HepG2 (cell line): ENCODE measurements at regions not wholly inside any gene's neighbourhood (a gene's known extent, or its start where the extent isn't known, plus 50 kb on each side); places are given as distances from the start of the nearest gene placed in this dataset.

Experiments
- ATAC-seq: fragments of 200-7000 bp; cut with Tn5 transposase; 3 replicates; pipeline ENCODE4 v1.9.1; 2020; ENCODE audit warnings: mild to moderate bottlenecking, moderate library complexity
- BruUV-seq: library from RNA; stranded (reverse); fragments of 400-500 nt; replicated peaks from 2 replicates; lab custom pipeline; 2021; lab: Mats Ljungman, UMichigan
- CTCF ChIA-PET: fragments of 300-600 bp; formaldehyde crosslinking; extraction: SDS; loops from one replicate; lab custom pipeline; 2021; ENCODE audit warnings: low total read pairs, inconsistent platforms, low intra/inter-chr PET ratio; lab: Yijun Ruan, JAX
- POLR2A ChIA-PET: fragments of 350-600 bp; sonication (Branson Sonifier 250); formaldehyde crosslinking; loops from one replicate; lab custom pipeline; 2020; ENCODE audit warnings: antibody characterized with exemption, inconsistent platforms; lab: Yijun Ruan, JAX
- DNase-seq: peaks from one replicate; pipeline ENCODE4 v3.0.0-alpha.2; 2015; ENCODE audit warnings: low spot score
- FAIRE-seq: peaks from 3 replicates; lab custom pipeline; 2011; peaks lifted over from hg19 to GRCh38; lab: Jason Lieb, UNC
- H2AFZ ChIP-seq: one replicate; pipeline ENCODE4 v1.6.1; 2011; ENCODE audit warnings: low read length, inconsistent platforms
- H3K27ac ChIP-seq: fragments of 300-600 bp; 3 replicates; pipeline ENCODE4 v1.8.0; 2011; ENCODE audit warnings: mixed run types, mild to moderate bottlenecking, mixed read lengths, low read length, inconsistent platforms; ENCODE audit not compliant: insufficient read depth; ENCODE audit errors: extremely low read length
- H3K27me3 ChIP-seq, 2 experiments: fragments of 200-600 bp in 1 of 2; 2 replicates in 1 of 2; 3 replicates in 1 of 2; pipeline versions ENCODE4 v1.6.0 to v1.8.0; 2011; ENCODE audit warnings: low read length in 2 of 2, mild to moderate bottlenecking in 2 of 2, moderate library complexity in 2 of 2, inconsistent platforms in 1 of 2; ENCODE audit not compliant: insufficient read depth in 2 of 2, control insufficient read depth in 1 of 2
- H3K36me3 ChIP-seq, 2 experiments: fragments of 200-600 bp in 1 of 2; replicated peaks in 1 of 2; 2 replicates in 1 of 2; 3 replicates in 1 of 2; pipeline versions ENCODE4 v1.5.1 to v1.8.0; 2011; ENCODE audit warnings: low read length in 2 of 2, inconsistent platforms in 1 of 2; ENCODE audit not compliant: insufficient read depth in 2 of 2, control insufficient read depth in 1 of 2
- H3K4me1 ChIP-seq: 2 replicates; pipeline ENCODE4 v1.5.1; 2012; ENCODE audit warnings: low read length, inconsistent platforms; ENCODE audit not compliant: insufficient read depth
- H3K4me2 ChIP-seq: 2 replicates; pipeline ENCODE4 v1.6.0; 2011; ENCODE audit warnings: low read depth, low read length, inconsistent platforms
- H3K4me3 ChIP-seq, 3 experiments: fragments of 200-600 bp in 1 of 3; sonication (generic), shearing (Covaris generic) in 1 of 3; replicated peaks in 1 of 3; 2 replicates each; pipeline ENCODE4 v1.5.1; 2011 to 2016; ENCODE audit warnings: low read length in 3 of 3, inconsistent platforms in 2 of 3, low read depth in 2 of 3, mild to moderate bottlenecking in 2 of 3, control low read depth in 1 of 3, mixed read lengths in 1 of 3; ENCODE audit not compliant: insufficient read depth in 1 of 3
- H3K79me2 ChIP-seq: one replicate; pipeline ENCODE4 v1.6.1; 2011; ENCODE audit warnings: low read length, inconsistent platforms; ENCODE audit not compliant: insufficient read depth
- H3K9ac ChIP-seq: 2 replicates; pipeline ENCODE4 v1.6.0; 2011; ENCODE audit warnings: mild to moderate bottlenecking, low read depth, low read length, inconsistent platforms; ENCODE audit not compliant: insufficient read depth
- H3K9me3 ChIP-seq: 2 replicates; pipeline ENCODE4 v1.5.1; 2012; ENCODE audit warnings: mild to moderate bottlenecking, low read length
- H4K20me1 ChIP-seq: 2 replicates; pipeline ENCODE4 v1.6.0; 2011; ENCODE audit warnings: inconsistent platforms, mild to moderate bottlenecking, low read length, moderate library complexity; ENCODE audit not compliant: insufficient read depth
- CEBPG ChIP-seq: IDR thresholded peaks from 2 replicates; pipeline ENCODE4 v1.6.1; 2016
- HES4 ChIP-seq: sonication (generic); formaldehyde crosslinking; IDR thresholded peaks from 2 replicates; pipeline ENCODE4 v1.9.0; 2021; ENCODE audit warnings: mild to moderate bottlenecking, missing genetic modification reagents, borderline replicate concordance
- MAFK ChIP-seq, 2 experiments: IDR thresholded peaks in 1 of 2; conservative IDR thresholded peaks in 1 of 2; 2 replicates each; pipeline ENCODE4 v1.6.1; 2011; ENCODE audit warnings: improper control_type of control experiment in 2 of 2, low read length in 2 of 2
- MAZ ChIP-seq, 2 experiments: sonication (generic) in 1 of 2; formaldehyde crosslinking in 1 of 2; IDR thresholded peaks; 2 replicates each; pipeline versions ENCODE4 v1.5.0 to v1.6.1; 2012 to 2020; ENCODE audit warnings: low read depth in 2 of 2, mild to moderate bottlenecking in 2 of 2, borderline replicate concordance in 1 of 2, improper control_type of control experiment in 1 of 2, low read length in 1 of 2, missing genetic modification reagents in 1 of 2, moderate library complexity in 1 of 2
- SRY ChIP-seq: sonication (generic); formaldehyde crosslinking; IDR thresholded peaks from 2 replicates; pipeline ENCODE4 v1.8.0; 2022; ENCODE audit warnings: mild to moderate bottlenecking, missing genetic modification reagents
- STAG1 ChIP-seq: sonication (generic); formaldehyde crosslinking; IDR thresholded peaks from 2 replicates; pipeline ENCODE4 v1.4.0; 2020; ENCODE audit warnings: missing genetic modification reagents
- ZNF337 ChIP-seq: sonication (generic); formaldehyde crosslinking; IDR thresholded peaks from 2 replicates; pipeline ENCODE4 v1.5.1; 2020; ENCODE audit warnings: missing genetic modification reagents, low read depth, mild to moderate bottlenecking, borderline replicate concordance
- ZNF543 ChIP-seq: sonication (generic); formaldehyde crosslinking; IDR thresholded peaks from 2 replicates; pipeline ENCODE4 v1.4.0; 2020; ENCODE audit warnings: mild to moderate bottlenecking, missing genetic modification reagents
- ZNF547 ChIP-seq: sonication (generic); formaldehyde crosslinking; IDR thresholded peaks from 2 replicates; pipeline ENCODE4 v1.5.1; 2020; ENCODE audit warnings: mild to moderate bottlenecking, missing genetic modification reagents
- ZNF772 ChIP-seq: sonication (generic); formaldehyde crosslinking; IDR thresholded peaks from 2 replicates; pipeline ENCODE4 v1.5.0; 2020; ENCODE audit warnings: mild to moderate bottlenecking, missing genetic modification reagents
- ZNF781 ChIP-seq: sonication (generic); formaldehyde crosslinking; IDR thresholded peaks from 2 replicates; pipeline ENCODE4 v1.5.1; 2020; ENCODE audit warnings: borderline replicate concordance, mild to moderate bottlenecking, missing genetic modification reagents; ENCODE audit errors: not compliant biosample characterization
- ZSCAN29 ChIP-seq: sonication (generic); formaldehyde crosslinking; conservative IDR thresholded peaks from 2 replicates; pipeline ENCODE4 v1.4.0; 2020; ENCODE audit warnings: mild to moderate bottlenecking, missing genetic modification reagents
- ZSCAN30 ChIP-seq: sonication (generic); formaldehyde crosslinking; IDR thresholded peaks from 2 replicates; pipeline ENCODE4 v1.5.0; 2020; ENCODE audit warnings: mild to moderate bottlenecking, missing genetic modification reagents
- ZSCAN31 ChIP-seq: sonication (generic); formaldehyde crosslinking; IDR thresholded peaks from 2 replicates; pipeline ENCODE4 v1.5.0; 2020; ENCODE audit warnings: low read depth, mild to moderate bottlenecking, missing genetic modification reagents
- WGBS: methylation state at CpG from one replicate; pipeline ENCODE4 v1.1.6; 2017; ENCODE audit warnings: low lambda C conversion rate; 5-methylcytosine and 5-hydroxymethylcytosine counted together
- in situ Hi-C: cut with HindIII; loops from 2 replicates; pipeline ENCODE4 v1.10.0; 2017; ENCODE audit warnings: low pct_unique_long_range_greater_than_20kb; ENCODE audit not compliant: extremely low pct_ligation_motif_present
- intact Hi-C: fragments of 100-400 bp; cut with micrococcal nuclease; formaldehyde crosslinking; loops from one replicate; pipeline ENCODE4 v1.10.0; 2022; ENCODE audit not compliant: unreplicated experiment
- TF ChIP-seq, protein P1 (sequence below): sonication (generic); formaldehyde crosslinking; IDR thresholded peaks from 2 replicates; pipeline ENCODE4 v1.8.0; 2022; ENCODE audit warnings: missing genetic modification reagents, mild to moderate bottlenecking, borderline replicate concordance
- TF ChIP-seq, protein P2 (sequence below): sonication (generic); formaldehyde crosslinking; IDR thresholded peaks from 2 replicates; pipeline ENCODE4 v1.8.0; 2022; ENCODE audit warnings: missing genetic modification reagents, mild to moderate bottlenecking, inconsistent platforms, borderline replicate concordance
- TF ChIP-seq, protein P3 (sequence below): IDR thresholded peaks from 2 replicates; pipeline ENCODE4 v1.6.1; 2016; ENCODE audit warnings: mild to moderate bottlenecking, missing biosample characterization, missing genetic modification reagents
- TF ChIP-seq, protein P4 (sequence below): sonication (generic); formaldehyde crosslinking; IDR thresholded peaks from 2 replicates; pipeline ENCODE4 v1.9.0; 2021; ENCODE audit warnings: missing genetic modification reagents, borderline replicate concordance

DNA sequence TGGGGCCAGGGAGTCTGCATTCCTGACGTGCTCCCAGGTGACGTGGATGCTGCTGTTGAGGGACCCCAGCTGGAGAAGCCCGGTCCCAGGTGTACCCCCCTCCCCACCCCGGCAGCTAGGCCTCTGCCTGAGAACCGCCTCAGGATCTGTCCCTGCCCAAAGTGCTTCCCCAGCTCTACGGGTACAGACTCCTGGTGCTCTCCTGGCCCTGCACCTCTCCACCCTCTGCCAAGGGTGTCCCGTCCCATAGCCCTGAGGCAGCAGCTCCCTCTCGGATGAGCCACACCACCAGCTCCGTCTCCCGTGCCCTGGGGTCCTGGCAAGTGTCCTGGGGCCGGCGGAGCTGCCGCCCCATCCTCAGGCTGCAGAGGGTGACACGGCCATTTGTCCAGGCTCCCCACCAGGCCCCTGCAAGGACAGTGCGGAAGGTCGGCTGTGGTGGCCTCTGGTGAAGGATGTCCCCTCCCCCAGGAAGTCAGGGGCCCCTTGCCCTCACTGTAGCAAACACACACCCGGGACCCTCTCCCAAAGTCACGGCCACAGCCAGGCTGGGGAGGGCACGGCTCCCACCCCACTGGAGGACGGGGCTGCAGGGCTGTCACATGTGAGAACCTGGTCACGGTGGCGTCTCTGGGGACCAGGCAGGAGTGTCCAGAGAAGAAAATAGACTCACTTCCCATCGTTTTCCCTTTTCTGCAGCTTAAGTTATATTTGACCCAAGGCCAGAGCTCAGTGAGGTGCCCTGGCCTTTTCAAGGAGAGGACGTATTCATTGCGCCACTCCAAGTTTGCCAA lies 74.4 kb upstream of the FBRSL1 start:
- POLR2A ChIA-PET = interaction anchor here (1.1 kb wide), 1 partner anchor 101 kb away, joined by 3 read pairs; no protein-coding TSS in a partner anchor
- peaks cover 17% of the 10 kb centered on the region for H3K4me1 ChIP-seq
- TF ChIP-seq, protein P1, sequence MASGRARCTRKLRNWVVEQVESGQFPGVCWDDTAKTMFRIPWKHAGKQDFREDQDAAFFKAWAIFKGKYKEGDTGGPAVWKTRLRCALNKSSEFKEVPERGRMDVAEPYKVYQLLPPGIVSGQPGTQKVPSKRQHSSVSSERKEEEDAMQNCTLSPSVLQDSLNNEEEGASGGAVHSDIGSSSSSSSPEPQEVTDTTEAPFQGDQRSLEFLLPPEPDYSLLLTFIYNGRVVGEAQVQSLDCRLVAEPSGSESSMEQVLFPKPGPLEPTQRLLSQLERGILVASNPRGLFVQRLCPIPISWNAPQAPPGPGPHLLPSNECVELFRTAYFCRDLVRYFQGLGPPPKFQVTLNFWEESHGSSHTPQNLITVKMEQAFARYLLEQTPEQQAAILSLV (CRISPR knock-in tag) = peak; percentile 13; the same call in 1 of the 2 replicates
- TF ChIP-seq STAG1 (CRISPR knock-in tag) (0 out of 2 replicates have a peak, but pooled peaks have one; percentile 17), ZNF543 (CRISPR knock-in tag) (0 out of 2 replicates have a peak, but pooled peaks have one; percentile 30), ZNF547 (CRISPR knock-in tag) (peak; percentile 35; the same call in 1 of the 2 replicates), ZNF772 (CRISPR knock-in tag) (no peak), ZSCAN31 (CRISPR knock-in tag) (0 out of 2 replicates have a peak, but pooled peaks have one; percentile 11), MAFK (conservative IDR thresholded peaks at IDR 0.05 in 1 of 2, IDR thresholded peaks at IDR 0.05 in 1 of 2; ENCODE audit: low read length in 2 of 2) (no peak), ZNF781 (CRISPR knock-in tag) (peak; percentile 8), HES4 (CRISPR knock-in tag) (peak; percentile 41; the same call in 1 of the 2 replicates), ZNF337 (CRISPR knock-in tag) (no peak), CEBPG (peak; percentile 43; the same call in 1 of the 2 replicates), SRY (0 out of 2 replicates have a peak, but pooled peaks have one; percentile 8), ZSCAN29 (CRISPR knock-in tag) (0 out of 2 replicates have a peak, but pooled peaks have one; percentile 8), MAZ (IDR thresholded peaks at IDR 0.05; ENCODE audit: borderline replicate concordance, low read depth, low read length) (no peak), MAZ (CRISPR knock-in tag; IDR thresholded peaks at IDR 0.05; ENCODE audit: low read depth) (0 out of 2 replicates have a peak, but pooled peaks have one; percentile 18), ZSCAN30 (CRISPR knock-in tag) (no peak)
- TF ChIP-seq, protein P2, sequence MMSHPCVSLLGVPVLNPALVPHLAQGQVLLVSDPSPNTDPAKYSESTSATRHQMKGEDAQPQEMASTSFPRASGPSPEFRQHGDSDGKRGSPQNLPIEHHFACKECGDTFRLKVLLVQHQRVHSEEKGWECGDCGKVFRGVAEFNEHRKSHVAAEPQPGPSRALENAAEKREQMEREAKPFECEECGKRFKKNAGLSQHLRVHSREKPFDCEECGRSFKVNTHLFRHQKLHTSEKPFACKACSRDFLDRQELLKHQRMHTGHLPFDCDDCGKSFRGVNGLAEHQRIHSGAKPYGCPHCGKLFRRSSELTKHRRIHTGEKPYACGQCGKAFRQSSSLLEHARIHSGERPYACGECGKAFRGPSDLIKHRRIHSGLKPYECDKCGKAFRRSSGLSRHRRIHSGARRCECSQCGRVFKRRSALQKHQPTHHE (CRISPR knock-in tag) = no peak
- TF ChIP-seq, protein P3, sequence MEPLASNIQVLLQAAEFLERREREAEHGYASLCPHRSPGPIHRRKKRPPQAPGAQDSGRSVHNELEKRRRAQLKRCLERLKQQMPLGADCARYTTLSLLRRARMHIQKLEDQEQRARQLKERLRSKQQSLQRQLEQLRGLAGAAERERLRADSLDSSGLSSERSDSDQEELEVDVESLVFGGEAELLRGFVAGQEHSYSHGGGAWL (CRISPR knock-in tag) = peak; percentile 1; the same call in 1 of the 2 replicates
- TF ChIP-seq, protein P4, sequence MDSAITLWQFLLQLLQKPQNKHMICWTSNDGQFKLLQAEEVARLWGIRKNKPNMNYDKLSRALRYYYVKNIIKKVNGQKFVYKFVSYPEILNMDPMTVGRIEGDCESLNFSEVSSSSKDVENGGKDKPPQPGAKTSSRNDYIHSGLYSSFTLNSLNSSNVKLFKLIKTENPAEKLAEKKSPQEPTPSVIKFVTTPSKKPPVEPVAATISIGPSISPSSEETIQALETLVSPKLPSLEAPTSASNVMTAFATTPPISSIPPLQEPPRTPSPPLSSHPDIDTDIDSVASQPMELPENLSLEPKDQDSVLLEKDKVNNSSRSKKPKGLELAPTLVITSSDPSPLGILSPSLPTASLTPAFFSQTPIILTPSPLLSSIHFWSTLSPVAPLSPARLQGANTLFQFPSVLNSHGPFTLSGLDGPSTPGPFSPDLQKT (CRISPR knock-in tag) = no peak

More for the DNA sequence above, 74.4 kb upstream of the FBRSL1 start:
- ATAC-seq (peak; percentile 42), DNase-seq (no peak), FAIRE-seq (no peak)
- peak overlapping the region in 1 of 3 experiments; percentile 49; a peak in 1 of 6 replicates for H3K4me3 ChIP-seq
- intact Hi-C loops = loop anchor here (1.0 to 5.0 kb wide), 4 partner anchors 107 to 261 kb away; no protein-coding TSS in a partner anchor
- H3K9ac ChIP-seq = no peak overlapping the region
- H3K36me3 ChIP-seq = no peaks in the 10 kb centered on the region
- H4K20me1 ChIP-seq = no peaks in the 10 kb centered on the region
- H3K27me3 ChIP-seq = peaks cover 6 to 52% of the 10 kb centered on the region in 2 experiments
- BruUV-seq = no TSS peak
- H3K79me2 ChIP-seq = no peaks in the 10 kb centered on the region
- WGBS = 28% methylated on average over 12 of the region's 25 CpGs
- in situ Hi-C loops = loop anchor here (5.0 kb wide), 3 partner anchors 107 to 192 kb away; no protein-coding TSS in a partner anchor
- H2AFZ ChIP-seq = no peak overlapping the region
- no peaks in the 10 kb centered on the region for H3K9me3 ChIP-seq
- peak overlapping the region; percentile 62 for H3K4me2 ChIP-seq
- CTCF ChIA-PET = interaction anchor here (0.7 to 2.3 kb wide), 6 partner anchors 107 to 262 kb away, joined by 3 to 31 read pairs (median 8); no protein-coding TSS in a partner anchor
- no peak overlapping the region for H3K27ac ChIP-seq
